ENCODE measurements at regions not wholly inside any gene's neighbourhood (a gene's known extent, or its start where the extent isn't known, plus 50 kb on each side); places are given as distances from the start of the nearest gene placed in this dataset.

- Histone ChIP-seq H3K79me2 (ENCODE audit: control insufficient read depth, insufficient read depth, low read length) (no peaks in the 10 kb centered on the region), H3K9me3 (ENCODE audit: control insufficient read depth, low read depth, low read length) (no peaks in the 10 kb centered on the region), H2AFZ (ENCODE audit: control insufficient read depth, low read length) (no peak overlapping the region), H3K9me1 (ENCODE audit: control insufficient read depth, extremely low read depth, insufficient read depth, low read length) (no peaks in the 10 kb centered on the region), H3K27ac (ENCODE audit: control insufficient read depth, insufficient read depth, low read length) (no peak overlapping the region), H4K20me1 (ENCODE audit: control insufficient read depth, extremely low read depth, insufficient read depth, low read length) (no peaks in the 10 kb centered on the region), H3K36me3 (ENCODE audit: control insufficient read depth in 2 of 2, extremely low read depth in 1 of 2, insufficient read depth in 2 of 2, low read length in 2 of 2) (no peaks in the 10 kb centered on the region), H3K4me1 (ENCODE audit: control insufficient read depth, extremely low read depth, insufficient read depth, low read length) (no peaks in the 10 kb centered on the region), H3K4me2 (ENCODE audit: control insufficient read depth, extremely low read depth, insufficient read depth, low read depth, low read length) (no peak overlapping the region), H3K4me3 (ENCODE audit: control insufficient read depth in 2 of 3, extremely low read depth in 1 of 3, insufficient read depth in 2 of 3, low read depth in 1 of 3, low read length in 3 of 3) (no peak overlapping the region), H3K27me3 (ENCODE audit: control insufficient read depth, extremely low read depth, insufficient read depth, low read length) (peaks cover 10% of the 10 kb centered on the region), H3K9ac (ENCODE audit: control insufficient read depth, extremely low read depth, insufficient read depth, low read length) (no peak overlapping the region)
- DNase-seq (ENCODE audit: low read depth, low spot score) = no peak
- FAIRE-seq = no peak
- dilution Hi-C loops (cut with MboI; ENCODE audit: extremely low pct_ligation_motif_present, low sequenced_read_pairs) = no loop called here
- TF ChIP-seq CTCF (optimal IDR thresholded peaks at IDR 0.05 in 1 of 3, IDR thresholded peaks at IDR 0.05 in 1 of 3, conservative IDR thresholded peaks at IDR 0.05 in 1 of 3; ENCODE audit: extremely low read depth in 1 of 3, insufficient read depth in 2 of 3, low read length in 3 of 3) (no peak), EZH2 (IDR thresholded peaks at IDR 0.05; ENCODE audit: low read length) (no peak)
These were observed 147.9 kb downstream of the HSD17B3 start for GRCh38 chr9:96154081-96154480.

GRCh38 chr9:96152550-96152949, 149.4 kb downstream of the HSD17B3 start:
- Histone ChIP-seq H3K4me3 (ENCODE audit: control insufficient read depth in 2 of 3, extremely low read depth in 1 of 3, insufficient read depth in 2 of 3, low read depth in 1 of 3, low read length in 3 of 3) (no peak overlapping the region), H2AFZ (ENCODE audit: control insufficient read depth, low read length) (no peak overlapping the region), H3K79me2 (ENCODE audit: control insufficient read depth, insufficient read depth, low read length) (no peaks in the 10 kb centered on the region), H3K9ac (ENCODE audit: control insufficient read depth, extremely low read depth, insufficient read depth, low read length) (no peak overlapping the region), H4K20me1 (ENCODE audit: control insufficient read depth, extremely low read depth, insufficient read depth, low read length) (no peaks in the 10 kb centered on the region), H3K36me3 (ENCODE audit: control insufficient read depth in 2 of 2, extremely low read depth in 1 of 2, insufficient read depth in 2 of 2, low read length in 2 of 2) (no peaks in the 10 kb centered on the region), H3K27me3 (ENCODE audit: control insufficient read depth, extremely low read depth, insufficient read depth, low read length) (peaks cover 4% of the 10 kb centered on the region), H3K4me1 (ENCODE audit: control insufficient read depth, extremely low read depth, insufficient read depth, low read length) (no peaks in the 10 kb centered on the region), H3K9me1 (ENCODE audit: control insufficient read depth, extremely low read depth, insufficient read depth, low read length) (no peaks in the 10 kb centered on the region), H3K9me3 (ENCODE audit: control insufficient read depth, low read depth, low read length) (no peaks in the 10 kb centered on the region), H3K4me2 (ENCODE audit: control insufficient read depth, extremely low read depth, insufficient read depth, low read depth, low read length) (no peak overlapping the region), H3K27ac (ENCODE audit: control insufficient read depth, insufficient read depth, low read length) (no peak overlapping the region)
- FAIRE-seq = no peak
- TF ChIP-seq CTCF (optimal IDR thresholded peaks at IDR 0.05 in 1 of 3, IDR thresholded peaks at IDR 0.05 in 1 of 3, conservative IDR thresholded peaks at IDR 0.05 in 1 of 3; ENCODE audit: extremely low read depth in 1 of 3, insufficient read depth in 2 of 3, low read length in 3 of 3) (no peak), EZH2 (IDR thresholded peaks at IDR 0.05; ENCODE audit: low read length) (no peak)
- no peak for DNase-seq (ENCODE audit: low read depth, low spot score)
- dilution Hi-C loops (cut with MboI; ENCODE audit: extremely low pct_ligation_motif_present, low sequenced_read_pairs) = no loop called here

Measured in keratinocyte (primary cell).